ENCODE measurements at regions not wholly inside any gene's neighbourhood (a gene's known extent, or its start where the extent isn't known, plus 50 kb on each side); places are given as distances from the start of the nearest gene placed in this dataset.

DNA sequence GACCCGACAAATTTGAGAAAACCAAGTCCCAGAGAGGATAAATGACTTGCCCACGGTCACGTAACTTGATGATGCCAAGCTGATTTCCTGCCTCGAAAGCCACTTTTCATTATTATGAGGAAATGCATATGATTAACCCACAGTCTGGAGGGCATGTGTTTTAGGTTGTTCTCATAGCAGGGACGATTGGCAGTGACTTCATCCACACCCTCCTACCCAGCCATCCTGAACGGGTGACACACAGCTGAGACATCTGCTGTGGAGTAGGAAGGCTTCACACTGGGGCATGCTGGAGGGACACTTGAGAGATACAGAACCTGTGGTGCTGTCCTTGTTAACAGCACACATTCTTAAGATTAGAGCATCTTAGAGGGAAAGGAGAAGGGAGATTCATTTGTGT, 65.4 kb upstream of the WDFY2 start:
- Histone ChIP-seq H3K4me3 (ENCODE audit: extremely low read depth in 1 of 4, insufficient read depth in 2 of 4, low read depth in 3 of 4, low read length in 4 of 4) (no peak overlapping the region), H2BK12ac (ENCODE audit: low read depth, low read length) (no peak overlapping the region), H3K27me3 (replicated peaks in 1 of 4; ENCODE audit: control insufficient read depth in 3 of 4, extremely low read depth in 1 of 4, insufficient read depth in 3 of 4, low read length in 3 of 4) (no peaks in the 10 kb centered on the region), H3K9me3 (ENCODE audit: insufficient read depth in 2 of 2, low read depth in 1 of 2, low read length in 1 of 2) (peaks cover 6 to 12% of the 10 kb centered on the region in 2 experiments; a peak in 3 of 4 replicates), H2BK120ac (replicated peaks; ENCODE audit: low read depth, low read length) (no peak overlapping the region), H3K4me2 (ENCODE audit: insufficient read depth in 1 of 2, low read depth in 2 of 2, low read length in 2 of 2) (no peak overlapping the region), H3K23me2 (ENCODE audit: low read depth, low read length) (no peaks in the 10 kb centered on the region), H3K4me1 (replicated peaks in 1 of 4; ENCODE audit: control insufficient read depth in 3 of 4, insufficient read depth in 4 of 4, low read length in 3 of 4) (0 out of 7 replicates have a peak, but pooled peaks cover 0 to 2% (median under 1%) of the 10 kb centered on the region in 4 experiments), H2BK5ac (ENCODE audit: low read depth, low read length) (no peak overlapping the region), H4K20me1 (replicated peaks in 1 of 2; ENCODE audit: control insufficient read depth in 1 of 2, insufficient read depth in 2 of 2, low read length in 2 of 2) (no peaks in the 10 kb centered on the region), H2BK20ac (ENCODE audit: low read length) (no peak overlapping the region), H3K18ac (ENCODE audit: extremely low read depth, low read length) (no peak overlapping the region), H3K36me3 (ENCODE audit: control insufficient read depth in 2 of 4, insufficient read depth in 4 of 4, low read length in 3 of 4) (no peaks in the 10 kb centered on the region), H2AFZ (ENCODE audit: low read length) (no peak overlapping the region), H4K8ac (ENCODE audit: extremely low read depth, insufficient read depth, low read length) (no peak overlapping the region), H2AK5ac (ENCODE audit: low read depth, low read length) (no peak overlapping the region), H3K56ac (replicated peaks; ENCODE audit: insufficient read length, low read depth, low read length) (no peak overlapping the region), H3K14ac (ENCODE audit: insufficient read length) (no peak overlapping the region), H4K5ac (ENCODE audit: insufficient read length, low read depth, low read length) (no peak overlapping the region), H3K79me2 (ENCODE audit: control insufficient read depth in 1 of 2, insufficient read depth in 2 of 2, low read length in 2 of 2) (no peaks in the 10 kb centered on the region), H4K91ac (replicated peaks; ENCODE audit: insufficient read length, low read length) (no peak overlapping the region), H3K79me1 (ENCODE audit: low read depth, low read length) (no peaks in the 10 kb centered on the region), H3K23ac (ENCODE audit: insufficient read length) (no peak overlapping the region), H3K4ac (replicated peaks; ENCODE audit: insufficient read length, low read depth, low read length) (no peak overlapping the region), H3K9ac (replicated peaks in 1 of 4; ENCODE audit: extremely low read depth in 1 of 4, low read depth in 3 of 4, low read length in 3 of 4) (no peak overlapping the region), H3K27ac (ENCODE audit: low read depth, low read length) (no peak overlapping the region), H2BK15ac (ENCODE audit: low read length) (no peak overlapping the region)
- no peak for DNase-seq (ENCODE audit: low read depth in 1 of 2, low spot score in 2 of 2)
- WGBS, 2 experiments (ENCODE audit: extremely low coverage in 1 of 2, insufficient coverage in 1 of 2, insufficient read length in 1 of 2, insufficient replicate concordance in 2 of 2, low coverage in 1 of 2, low lambda C conversion rate in 2 of 2, missing lambda C conversion rate in 1 of 2) = 92% methylated on average over 6 of the region's 6 CpGs; no CpG with 5 or more reads in 1 of the 2 experiments
- no peak for FAIRE-seq
- POLR2A ChIA-PET (ENCODE audit: partially characterized antibody) = interaction anchor here (0.9 kb wide), 1 partner anchor 66 kb away, joined by 4 read pairs; the partner anchor contains the start of gene INTS6
- CTCF ChIA-PET (ENCODE audit: partially characterized antibody) = no interaction called here
- TF ChIP-seq, protein P1, sequence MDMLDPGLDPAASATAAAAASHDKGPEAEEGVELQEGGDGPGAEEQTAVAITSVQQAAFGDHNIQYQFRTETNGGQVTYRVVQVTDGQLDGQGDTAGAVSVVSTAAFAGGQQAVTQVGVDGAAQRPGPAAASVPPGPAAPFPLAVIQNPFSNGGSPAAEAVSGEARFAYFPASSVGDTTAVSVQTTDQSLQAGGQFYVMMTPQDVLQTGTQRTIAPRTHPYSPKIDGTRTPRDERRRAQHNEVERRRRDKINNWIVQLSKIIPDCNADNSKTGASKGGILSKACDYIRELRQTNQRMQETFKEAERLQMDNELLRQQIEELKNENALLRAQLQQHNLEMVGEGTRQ (IDR thresholded peaks at IDR 0.05; ENCODE audit: low read length) = no peak
- TF ChIP-seq SP2 (IDR thresholded peaks at IDR 0.05; ENCODE audit: low read length) (no peak), SRF (IDR thresholded peaks at IDR 0.05; ENCODE audit: low read depth, low read length) (no peak), MAFK (IDR thresholded peaks at IDR 0.05; ENCODE audit: low read depth, low read length) (no peak), KDM4A (IDR thresholded peaks at IDR 0.05; ENCODE audit: low read depth, low read length, severe bottlenecking) (no peak), RBBP5 (IDR thresholded peaks at IDR 0.05; ENCODE audit: borderline replicate concordance, low read depth, low read length) (no peak), TEAD4 (IDR thresholded peaks at IDR 0.05; ENCODE audit: low read depth, low read length) (no peak), HDAC6 (IDR thresholded peaks at IDR 0.05; ENCODE audit: low read depth, low read length) (no peak), GABPA (IDR thresholded peaks at IDR 0.05; ENCODE audit: borderline replicate concordance, insufficient read depth, low read length) (no peak), RNF2 (IDR thresholded peaks at IDR 0.05; ENCODE audit: borderline replicate concordance, low read depth, low read length, missing control alignments, poor library complexity, severe bottlenecking) (no peak), BACH1 (IDR thresholded peaks at IDR 0.05; ENCODE audit: low read length) (no peak), CBX5 (IDR thresholded peaks at IDR 0.05; ENCODE audit: low read depth, low read length) (no peak), SIX5 (IDR thresholded peaks at IDR 0.05; ENCODE audit: low read depth, low read length) (no peak)
- TF ChIP-seq, protein P2, sequence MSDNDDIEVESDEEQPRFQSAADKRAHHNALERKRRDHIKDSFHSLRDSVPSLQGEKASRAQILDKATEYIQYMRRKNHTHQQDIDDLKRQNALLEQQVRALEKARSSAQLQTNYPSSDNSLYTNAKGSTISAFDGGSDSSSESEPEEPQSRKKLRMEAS (IDR thresholded peaks at IDR 0.05) = no peak

Measured in H1 (cell line).